ENCODE measurements at regions not wholly inside any gene's neighbourhood (a gene's known extent, or its start where the extent isn't known, plus 50 kb on each side); places are given as distances from the start of the nearest gene placed in this dataset.

DNA sequence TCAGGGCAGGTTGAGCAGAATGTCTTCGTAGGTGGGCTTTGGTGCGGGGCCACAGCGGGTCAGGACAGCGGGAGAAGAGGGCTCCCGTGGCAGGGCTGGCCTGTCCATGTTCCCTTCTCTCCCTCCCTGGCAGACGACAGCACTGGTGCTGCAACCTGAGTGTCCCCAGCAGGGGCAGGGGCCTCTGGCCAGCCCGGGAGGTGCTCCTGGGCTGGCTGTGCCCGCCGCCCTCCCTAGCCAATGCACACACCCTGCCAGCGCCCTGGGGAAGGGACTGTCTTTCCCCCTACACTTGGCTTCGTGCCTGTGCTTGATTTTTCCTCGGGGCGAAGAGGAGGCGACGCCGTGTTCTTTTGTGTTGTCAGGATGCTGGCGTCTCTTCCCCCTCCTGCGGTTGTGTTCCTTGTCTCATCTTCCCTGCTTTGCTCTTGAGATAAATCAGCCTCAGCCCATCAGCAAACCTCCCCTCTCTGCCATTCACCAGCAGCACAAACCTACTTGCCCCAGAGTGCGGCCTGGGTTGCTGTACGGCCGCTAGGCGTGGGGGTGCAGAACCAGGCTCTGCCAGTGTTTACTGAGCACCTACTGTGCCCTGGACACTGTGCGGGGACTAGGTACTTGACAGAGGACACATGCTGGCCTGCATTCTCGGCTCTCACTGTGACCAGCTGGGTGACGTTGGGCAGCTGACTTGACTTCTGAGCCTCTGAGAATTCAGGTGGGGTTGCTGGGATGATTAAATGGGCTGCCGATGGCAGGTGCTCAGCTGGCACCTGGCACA lies 237.3 kb upstream of the CIBAR2 start:
- no peak overlapping the region for H3K27ac ChIP-seq (ENCODE audit: low read length)
- H2AFZ ChIP-seq (ENCODE audit: low read depth, low read length): no peak overlapping the region
- DNase-seq (no peak), ATAC-seq (ENCODE audit: insufficient read depth, low read depth) (no peak)
- H4K20me1 ChIP-seq (ENCODE audit: insufficient read depth, low read length): peaks cover 6% of the 10 kb centered on the region; the same call in 1 of the 2 replicates
- no peaks in the 10 kb centered on the region for H3K9me3 ChIP-seq (ENCODE audit: insufficient read depth, low read length, severe bottlenecking)
- H3K4me2 ChIP-seq (ENCODE audit: insufficient read depth, low read length): no peak overlapping the region
- H3K27me3 ChIP-seq (ENCODE audit: insufficient read depth, low read length, poor library complexity): no peaks in the 10 kb centered on the region
- no peak overlapping the region for H3K4me3 ChIP-seq (ENCODE audit: low read depth in 1 of 2, low read length in 2 of 2)
- no peak overlapping the region for H3K9ac ChIP-seq (ENCODE audit: low read depth, low read length)
- no peaks in the 10 kb centered on the region for H3K36me3 ChIP-seq (ENCODE audit: insufficient read depth, low read length)
- TF ChIP-seq CTCF (IDR thresholded peaks at IDR 0.05; ENCODE audit: borderline replicate concordance, extremely low read depth, low read length, poor library complexity, severe bottlenecking) (no peak), EZH2 (IDR thresholded peaks at IDR 0.05; ENCODE audit: borderline replicate concordance, low read depth, low read length, severe bottlenecking) (no peak)
- H3K79me2 ChIP-seq (ENCODE audit: insufficient read depth, low read length): no peaks in the 10 kb centered on the region
- no peaks in the 10 kb centered on the region for H3K4me1 ChIP-seq (ENCODE audit: insufficient read depth, low read length)

GRCh38 chr16:85350146-85350728 lies 238.0 kb upstream of the CIBAR2 start:
- no peak overlapping the region for H3K27ac ChIP-seq (ENCODE audit: low read length)
- no peaks in the 10 kb centered on the region for H3K9me3 ChIP-seq (ENCODE audit: insufficient read depth, low read length, severe bottlenecking)
- H3K27me3 ChIP-seq (ENCODE audit: insufficient read depth, low read length, poor library complexity): no peaks in the 10 kb centered on the region
- H3K9ac ChIP-seq (ENCODE audit: low read depth, low read length): no peak overlapping the region
- no peak for TF ChIP-seq CTCF (IDR thresholded peaks at IDR 0.05; ENCODE audit: borderline replicate concordance, extremely low read depth, low read length, poor library complexity, severe bottlenecking)
- H2AFZ ChIP-seq (ENCODE audit: low read depth, low read length): no peak overlapping the region
- H3K4me2 ChIP-seq (ENCODE audit: insufficient read depth, low read length): no peak overlapping the region
- ATAC-seq (ENCODE audit: insufficient read depth, low read depth): no peak
- no peak overlapping the region for H3K4me3 ChIP-seq (ENCODE audit: low read depth in 1 of 2, low read length in 2 of 2)
- H3K4me1 ChIP-seq (ENCODE audit: insufficient read depth, low read length): no peaks in the 10 kb centered on the region
- no peaks in the 10 kb centered on the region for H3K36me3 ChIP-seq (ENCODE audit: insufficient read depth, low read length)
- H3K79me2 ChIP-seq (ENCODE audit: insufficient read depth, low read length): no peaks in the 10 kb centered on the region
- peaks cover 6% of the 10 kb centered on the region; the same call in 1 of the 2 replicates for H4K20me1 ChIP-seq (ENCODE audit: insufficient read depth, low read length)
- no peak for DNase-seq

GRCh38 chr16:85350973-85351372 lies 238.7 kb upstream of the CIBAR2 start:
- peaks cover 5% of the 10 kb centered on the region; the same call in 1 of the 2 replicates for H4K20me1 ChIP-seq (ENCODE audit: insufficient read depth, low read length)
- no peaks in the 10 kb centered on the region for H3K9me3 ChIP-seq (ENCODE audit: insufficient read depth, low read length, severe bottlenecking)
- ATAC-seq (ENCODE audit: insufficient read depth, low read depth) (no peak), DNase-seq (no peak)
- no peak overlapping the region for H2AFZ ChIP-seq (ENCODE audit: low read depth, low read length)
- H3K4me1 ChIP-seq (ENCODE audit: insufficient read depth, low read length): no peaks in the 10 kb centered on the region
- no peak overlapping the region for H3K4me3 ChIP-seq (ENCODE audit: low read depth in 1 of 2, low read length in 2 of 2)
- no peaks in the 10 kb centered on the region for H3K79me2 ChIP-seq (ENCODE audit: insufficient read depth, low read length)
- no peaks in the 10 kb centered on the region for H3K27me3 ChIP-seq (ENCODE audit: insufficient read depth, low read length, poor library complexity)
- H3K4me2 ChIP-seq (ENCODE audit: insufficient read depth, low read length): no peak overlapping the region
- no peak overlapping the region for H3K9ac ChIP-seq (ENCODE audit: low read depth, low read length)
- H3K36me3 ChIP-seq (ENCODE audit: insufficient read depth, low read length): no peaks in the 10 kb centered on the region
- no peak for TF ChIP-seq EZH2 (IDR thresholded peaks at IDR 0.05; ENCODE audit: borderline replicate concordance, low read depth, low read length, severe bottlenecking)
- no peak for TF ChIP-seq CTCF (IDR thresholded peaks at IDR 0.05; ENCODE audit: borderline replicate concordance, extremely low read depth, low read length, poor library complexity, severe bottlenecking)
- H3K27ac ChIP-seq (ENCODE audit: low read length): no peak overlapping the region
